ENCODE measurements at regions not wholly inside any gene's neighbourhood (a gene's known extent, or its start where the extent isn't known, plus 50 kb on each side); places are given as distances from the start of the nearest gene placed in this dataset.

DNA sequence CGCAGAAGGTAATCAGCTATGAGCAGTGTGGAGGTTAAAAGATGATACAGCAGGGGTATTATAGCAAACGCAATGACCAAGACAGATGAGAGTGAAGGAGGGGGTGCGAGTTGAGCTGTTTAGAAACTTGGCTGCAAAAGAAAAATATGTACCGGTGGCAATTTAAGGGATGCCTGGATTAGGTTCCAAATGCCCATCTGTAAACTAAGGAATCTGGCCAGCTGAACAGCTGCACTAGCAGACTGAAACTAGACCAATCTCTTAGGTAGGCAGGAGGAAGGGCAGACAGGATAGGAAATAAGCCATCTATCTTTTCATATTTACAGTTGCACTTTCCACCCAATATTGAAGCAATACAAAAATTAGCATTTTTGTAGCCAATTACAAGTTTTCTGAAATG, 407.6 kb downstream of the HTR1B start:
- H3K36me3 ChIP-seq: no peaks in the 10 kb centered on the region
- no peaks in the 10 kb centered on the region for H3K4me1 ChIP-seq
- H3K27me3 ChIP-seq: no peaks in the 10 kb centered on the region
- H3K4me3 ChIP-seq: no peak overlapping the region
- H3K27ac ChIP-seq: no peak overlapping the region
- intact Hi-C loops (cut with DNase I; ENCODE audit: low total_unique reads): no loop called here
- no peak for TF ChIP-seq POLR2A (IDR thresholded peaks at IDR 0.05)
- no peak for TF ChIP-seq EP300 (IDR thresholded peaks at IDR 0.05)
- no peak for TF ChIP-seq POLR2AphosphoS5 (IDR thresholded peaks at IDR 0.05)
- TF ChIP-seq, protein P1, sequence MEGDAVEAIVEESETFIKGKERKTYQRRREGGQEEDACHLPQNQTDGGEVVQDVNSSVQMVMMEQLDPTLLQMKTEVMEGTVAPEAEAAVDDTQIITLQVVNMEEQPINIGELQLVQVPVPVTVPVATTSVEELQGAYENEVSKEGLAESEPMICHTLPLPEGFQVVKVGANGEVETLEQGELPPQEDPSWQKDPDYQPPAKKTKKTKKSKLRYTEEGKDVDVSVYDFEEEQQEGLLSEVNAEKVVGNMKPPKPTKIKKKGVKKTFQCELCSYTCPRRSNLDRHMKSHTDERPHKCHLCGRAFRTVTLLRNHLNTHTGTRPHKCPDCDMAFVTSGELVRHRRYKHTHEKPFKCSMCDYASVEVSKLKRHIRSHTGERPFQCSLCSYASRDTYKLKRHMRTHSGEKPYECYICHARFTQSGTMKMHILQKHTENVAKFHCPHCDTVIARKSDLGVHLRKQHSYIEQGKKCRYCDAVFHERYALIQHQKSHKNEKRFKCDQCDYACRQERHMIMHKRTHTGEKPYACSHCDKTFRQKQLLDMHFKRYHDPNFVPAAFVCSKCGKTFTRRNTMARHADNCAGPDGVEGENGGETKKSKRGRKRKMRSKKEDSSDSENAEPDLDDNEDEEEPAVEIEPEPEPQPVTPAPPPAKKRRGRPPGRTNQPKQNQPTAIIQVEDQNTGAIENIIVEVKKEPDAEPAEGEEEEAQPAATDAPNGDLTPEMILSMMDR (IDR thresholded peaks at IDR 0.05): no peak
- H3K9me3 ChIP-seq: peaks cover 0 to 16% (median 2%) of the 10 kb centered on the region in 4 donors
- WGBS, 5 donors: 75 to 87% (median 81%) methylated on average over 4 of the region's 4 CpGs
- DNase-seq: no peak

DNA sequence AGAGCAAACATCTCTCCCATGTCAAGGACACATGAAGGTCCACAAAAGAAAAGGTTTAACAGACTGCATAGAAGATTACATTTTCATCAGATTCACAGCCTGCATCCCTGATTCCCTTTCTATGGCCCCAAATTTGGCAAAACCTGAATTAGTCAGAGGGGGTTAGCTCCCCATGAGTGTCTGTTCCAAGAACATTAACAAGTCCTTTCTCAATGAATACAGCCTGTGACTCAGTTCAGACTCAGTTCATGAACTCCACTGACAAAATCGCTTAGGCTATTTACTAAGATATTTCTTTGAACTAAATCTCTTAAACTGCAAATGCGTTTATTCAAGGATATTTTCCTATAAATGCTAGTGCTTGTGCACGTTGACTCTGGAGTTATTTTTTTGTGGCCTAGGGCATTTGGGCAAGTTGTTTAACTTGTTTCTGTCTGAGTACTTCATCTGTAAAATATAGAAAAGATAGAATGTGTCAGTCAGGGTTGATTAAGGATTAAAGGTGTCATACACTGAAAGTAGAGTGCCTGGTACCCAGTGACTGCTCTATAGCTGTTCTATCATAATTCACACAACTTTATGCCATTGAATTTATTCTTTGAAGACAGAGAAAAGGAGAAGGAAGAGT, 422.6 kb downstream of the HTR1B start:
- no peak for DNase-seq
- H3K4me1 ChIP-seq: no peaks in the 10 kb centered on the region
- intact Hi-C loops (cut with DNase I; ENCODE audit: low total_unique reads): no loop called here
- TF ChIP-seq POLR2AphosphoS5 (IDR thresholded peaks at IDR 0.05) (no peak), POLR2A (IDR thresholded peaks at IDR 0.05) (no peak), EP300 (IDR thresholded peaks at IDR 0.05) (no peak)
- TF ChIP-seq, protein P1 (IDR thresholded peaks at IDR 0.05): no peak
- peaks cover 4 to 32% (median 21%) of the 10 kb centered on the region in 4 donors for H3K9me3 ChIP-seq
- WGBS, 5 donors: 54 to 75% (median 70%) methylated on average over 3 of the region's 3 CpGs
- H3K27me3 ChIP-seq: no peaks in the 10 kb centered on the region
- H3K36me3 ChIP-seq: no peaks in the 10 kb centered on the region
- no peak overlapping the region for H3K4me3 ChIP-seq
- no peak overlapping the region for H3K27ac ChIP-seq

DNA sequence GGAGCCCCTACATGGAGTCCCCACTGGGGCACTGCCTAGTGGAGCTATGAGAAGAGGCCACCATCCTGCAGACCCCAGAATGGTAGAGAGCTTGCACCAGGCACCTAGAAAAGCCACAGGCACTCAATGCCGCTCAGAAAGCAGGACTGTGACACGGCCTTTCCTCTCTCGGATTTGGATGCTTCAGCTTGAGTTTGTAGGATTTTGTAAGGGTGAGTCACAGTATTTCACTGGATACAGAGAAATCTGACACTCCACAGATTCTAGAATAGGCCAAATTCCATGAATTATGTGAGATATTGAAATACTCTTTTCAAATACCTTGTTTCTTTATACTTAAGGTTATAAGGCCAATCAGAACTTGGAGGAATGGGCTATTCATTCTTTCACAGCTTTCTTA, 424.5 kb downstream of the HTR1B start:
- intact Hi-C loops (cut with DNase I; ENCODE audit: low total_unique reads): no loop called here
- 64 to 93% (median 76%) methylated on average over 3 of the region's 3 CpGs for WGBS, 5 donors
- H3K4me3 ChIP-seq: no peak overlapping the region

DNA sequence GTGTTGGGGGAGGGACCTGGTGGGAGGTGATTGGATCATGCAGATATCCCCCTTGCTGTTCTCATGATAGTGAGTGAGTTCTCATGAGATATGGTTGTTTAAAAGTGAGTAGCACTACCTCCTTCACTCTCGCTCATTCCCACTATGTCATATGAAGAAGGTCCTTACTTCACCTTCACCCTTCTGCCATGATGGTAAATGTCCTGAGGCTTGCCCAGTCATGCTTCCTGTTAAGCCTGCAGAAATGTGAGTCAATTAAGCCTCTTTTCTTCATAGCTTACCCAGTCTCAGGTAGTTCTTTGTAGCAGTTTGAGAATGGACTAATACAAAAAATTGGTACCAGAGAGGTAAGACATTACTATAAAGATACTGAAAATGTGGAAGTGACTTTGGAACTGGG, 425.9 kb downstream of the HTR1B start:
- DNase-seq: no peak
- H3K4me3 ChIP-seq: no peak overlapping the region
- H3K27ac ChIP-seq: no peak overlapping the region
- no peak for TF ChIP-seq POLR2AphosphoS5 (IDR thresholded peaks at IDR 0.05)
- no peak for TF ChIP-seq EP300 (IDR thresholded peaks at IDR 0.05)
- TF ChIP-seq, protein P1 (IDR thresholded peaks at IDR 0.05): no peak
- TF ChIP-seq POLR2A (IDR thresholded peaks at IDR 0.05): no peak
- 88 to 100% (median 97%) methylated on average over 1 of the region's 1 CpG for WGBS, 5 donors
- H3K4me1 ChIP-seq: no peaks in the 10 kb centered on the region
- intact Hi-C loops (cut with DNase I; ENCODE audit: low total_unique reads): no loop called here
- no peaks in the 10 kb centered on the region for H3K27me3 ChIP-seq
- H3K36me3 ChIP-seq: no peaks in the 10 kb centered on the region
- H3K9me3 ChIP-seq: peaks cover 4 to 32% (median 21%) of the 10 kb centered on the region in 4 donors

More for the DNA sequence above, 424.5 kb downstream of the HTR1B start:
- Histone ChIP-seq H3K27me3 (no peaks in the 10 kb centered on the region), H3K9me3 (peaks cover 4 to 32% (median 21%) of the 10 kb centered on the region in 4 donors), H3K27ac (no peak overlapping the region), H3K36me3 (no peaks in the 10 kb centered on the region), H3K4me1 (no peaks in the 10 kb centered on the region)
- TF ChIP-seq EP300 (IDR thresholded peaks at IDR 0.05) (no peak), POLR2AphosphoS5 (IDR thresholded peaks at IDR 0.05) (no peak), POLR2A (IDR thresholded peaks at IDR 0.05) (no peak)
- TF ChIP-seq, protein P1 (IDR thresholded peaks at IDR 0.05): no peak
- no peak for DNase-seq
